ENCODE measurements at regions not wholly inside any gene's neighbourhood (a gene's known extent, or its start where the extent isn't known, plus 50 kb on each side); places are given as distances from the start of the nearest gene placed in this dataset.

GRCh38 chr10:131686781-131687420 lies 213.9 kb upstream of the PPP2R2D start:
- TF ChIP-seq, protein P1, sequence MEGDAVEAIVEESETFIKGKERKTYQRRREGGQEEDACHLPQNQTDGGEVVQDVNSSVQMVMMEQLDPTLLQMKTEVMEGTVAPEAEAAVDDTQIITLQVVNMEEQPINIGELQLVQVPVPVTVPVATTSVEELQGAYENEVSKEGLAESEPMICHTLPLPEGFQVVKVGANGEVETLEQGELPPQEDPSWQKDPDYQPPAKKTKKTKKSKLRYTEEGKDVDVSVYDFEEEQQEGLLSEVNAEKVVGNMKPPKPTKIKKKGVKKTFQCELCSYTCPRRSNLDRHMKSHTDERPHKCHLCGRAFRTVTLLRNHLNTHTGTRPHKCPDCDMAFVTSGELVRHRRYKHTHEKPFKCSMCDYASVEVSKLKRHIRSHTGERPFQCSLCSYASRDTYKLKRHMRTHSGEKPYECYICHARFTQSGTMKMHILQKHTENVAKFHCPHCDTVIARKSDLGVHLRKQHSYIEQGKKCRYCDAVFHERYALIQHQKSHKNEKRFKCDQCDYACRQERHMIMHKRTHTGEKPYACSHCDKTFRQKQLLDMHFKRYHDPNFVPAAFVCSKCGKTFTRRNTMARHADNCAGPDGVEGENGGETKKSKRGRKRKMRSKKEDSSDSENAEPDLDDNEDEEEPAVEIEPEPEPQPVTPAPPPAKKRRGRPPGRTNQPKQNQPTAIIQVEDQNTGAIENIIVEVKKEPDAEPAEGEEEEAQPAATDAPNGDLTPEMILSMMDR (IDR thresholded peaks at IDR 0.05), result no peak
- no peak for TF ChIP-seq POLR2A (IDR thresholded peaks at IDR 0.05)
- TF ChIP-seq POLR2AphosphoS5 (IDR thresholded peaks at IDR 0.05), result no peak
